ENCODE measurements at regions not wholly inside any gene's neighbourhood (a gene's known extent, or its start where the extent isn't known, plus 50 kb on each side); places are given as distances from the start of the nearest gene placed in this dataset.

GRCh38 chr15:94858920-94859319, 627.6 kb downstream of the MCTP2 start:
- TF ChIP-seq POLR2AphosphoS5 (IDR thresholded peaks at IDR 0.05; ENCODE audit: low read depth, low read length): no peak
- TF ChIP-seq POLR2A (IDR thresholded peaks at IDR 0.05; ENCODE audit: control extremely low read depth in 1 of 2, low read depth in 2 of 2, low read length in 2 of 2): no peak
- TF ChIP-seq CHD2 (IDR thresholded peaks at IDR 0.05; ENCODE audit: low read length): no peak
- TF ChIP-seq YY1 (IDR thresholded peaks at IDR 0.05; ENCODE audit: low read depth, low read length): no peak
- TF ChIP-seq CTCF (IDR thresholded peaks at IDR 0.05; ENCODE audit: control extremely low read depth in 1 of 3, insufficient read depth in 1 of 3, low read depth in 1 of 3, low read length in 3 of 3): no peak
- TF ChIP-seq KDM5A (IDR thresholded peaks at IDR 0.05; ENCODE audit: low read length): no peak
- no peak for TF ChIP-seq SAP30 (IDR thresholded peaks at IDR 0.05; ENCODE audit: insufficient read depth, insufficient replicate concordance, low read length)
- TF ChIP-seq CEBPB (IDR thresholded peaks at IDR 0.05; ENCODE audit: low read depth, low read length): no peak

Measured in H1 (cell line).